Upper lobe of left lung (tissue), 4 donors: ENCODE measurements at regions not wholly inside any gene's neighbourhood (a gene's known extent, or its start where the extent isn't known, plus 50 kb on each side); places are given as distances from the start of the nearest gene placed in this dataset.

Experiments used
- EP300 ChIP-seq, 4 donors: sonication (generic); formaldehyde crosslinking; IDR thresholded peaks; one replicate each; pipeline ENCODE4 v1.5.1; 2017; ENCODE audit warnings: antibody characterized with exemption in 4 of 4, control low read depth in 2 of 4
- POLR2A ChIP-seq, 4 donors: fragments of 450-650 bp; IDR thresholded peaks; one replicate each; pipeline ENCODE4 v1.5.1; 2016 to 2017; ENCODE audit warnings: antibody characterized with exemption in 4 of 4, mild to moderate bottlenecking in 2 of 4
- POLR2AphosphoS5 ChIP-seq, 2 donors: sonication (generic); formaldehyde crosslinking; IDR thresholded peaks; one replicate each; pipeline ENCODE4 v1.5.1; 2017; ENCODE audit warnings: antibody characterized with exemption in 2 of 2
- TF ChIP-seq, protein P1 (sequence below), 6 experiments: fragments of 450-650 bp in 4 of 6; fragments of 200-600 bp in 2 of 6; sonication (generic) in 2 of 6; IDR thresholded peaks; one replicate each; pipeline ENCODE4 v1.5.1; 2016 to 2019; ENCODE audit warnings: antibody characterized with exemption in 6 of 6

DNA sequence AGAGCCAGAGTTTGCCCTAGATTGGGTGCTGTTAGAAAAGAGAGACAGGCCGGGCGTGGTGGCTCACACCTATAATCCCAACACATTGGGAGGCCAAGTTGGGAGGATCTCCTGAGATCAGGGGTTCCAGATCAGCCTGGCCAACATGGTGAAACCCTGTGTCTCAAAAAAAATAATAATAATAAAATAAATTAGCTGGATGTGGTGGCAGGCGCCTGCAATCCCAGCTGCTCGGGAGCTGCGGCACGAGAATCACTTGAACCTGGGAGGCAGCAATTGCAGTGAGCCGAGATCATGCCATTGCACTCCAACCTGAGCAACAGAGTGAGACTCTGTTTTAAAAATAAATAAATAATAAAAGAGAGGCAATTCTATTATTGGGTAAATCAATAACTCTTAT lies 199.2 kb upstream of the GUCY1A2 start:
- TF ChIP-seq POLR2A (IDR thresholded peaks at IDR 0.05): no peak
- TF ChIP-seq POLR2AphosphoS5 (IDR thresholded peaks at IDR 0.05): no peak
- TF ChIP-seq, protein P1, sequence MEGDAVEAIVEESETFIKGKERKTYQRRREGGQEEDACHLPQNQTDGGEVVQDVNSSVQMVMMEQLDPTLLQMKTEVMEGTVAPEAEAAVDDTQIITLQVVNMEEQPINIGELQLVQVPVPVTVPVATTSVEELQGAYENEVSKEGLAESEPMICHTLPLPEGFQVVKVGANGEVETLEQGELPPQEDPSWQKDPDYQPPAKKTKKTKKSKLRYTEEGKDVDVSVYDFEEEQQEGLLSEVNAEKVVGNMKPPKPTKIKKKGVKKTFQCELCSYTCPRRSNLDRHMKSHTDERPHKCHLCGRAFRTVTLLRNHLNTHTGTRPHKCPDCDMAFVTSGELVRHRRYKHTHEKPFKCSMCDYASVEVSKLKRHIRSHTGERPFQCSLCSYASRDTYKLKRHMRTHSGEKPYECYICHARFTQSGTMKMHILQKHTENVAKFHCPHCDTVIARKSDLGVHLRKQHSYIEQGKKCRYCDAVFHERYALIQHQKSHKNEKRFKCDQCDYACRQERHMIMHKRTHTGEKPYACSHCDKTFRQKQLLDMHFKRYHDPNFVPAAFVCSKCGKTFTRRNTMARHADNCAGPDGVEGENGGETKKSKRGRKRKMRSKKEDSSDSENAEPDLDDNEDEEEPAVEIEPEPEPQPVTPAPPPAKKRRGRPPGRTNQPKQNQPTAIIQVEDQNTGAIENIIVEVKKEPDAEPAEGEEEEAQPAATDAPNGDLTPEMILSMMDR (IDR thresholded peaks at IDR 0.05): no peak
- no peak for TF ChIP-seq EP300 (IDR thresholded peaks at IDR 0.05)
